ENCODE measurements at regions not wholly inside any gene's neighbourhood (a gene's known extent, or its start where the extent isn't known, plus 50 kb on each side); places are given as distances from the start of the nearest gene placed in this dataset.

DNA sequence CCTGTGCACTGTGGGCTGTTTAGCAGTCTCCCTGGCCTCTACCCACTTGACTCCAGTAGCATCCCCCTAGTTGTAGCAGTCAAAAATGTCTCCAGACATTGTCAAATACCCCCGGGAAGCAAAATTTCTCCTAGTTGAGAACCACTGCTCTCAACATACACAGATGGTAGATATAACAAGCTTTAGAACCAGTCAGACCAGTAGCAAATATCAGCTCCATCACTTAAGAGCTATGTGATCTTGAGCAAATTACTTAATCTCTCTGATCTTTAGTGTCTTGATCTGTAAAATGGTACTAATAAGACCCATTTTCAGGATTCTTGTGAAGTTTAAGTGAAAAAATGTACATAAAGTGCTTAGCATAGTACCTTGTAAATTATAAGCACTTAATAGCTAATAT lies 96.2 kb downstream of the DUSP6 start:
- DNase-seq (ENCODE audit: low read depth): no peak

DNA sequence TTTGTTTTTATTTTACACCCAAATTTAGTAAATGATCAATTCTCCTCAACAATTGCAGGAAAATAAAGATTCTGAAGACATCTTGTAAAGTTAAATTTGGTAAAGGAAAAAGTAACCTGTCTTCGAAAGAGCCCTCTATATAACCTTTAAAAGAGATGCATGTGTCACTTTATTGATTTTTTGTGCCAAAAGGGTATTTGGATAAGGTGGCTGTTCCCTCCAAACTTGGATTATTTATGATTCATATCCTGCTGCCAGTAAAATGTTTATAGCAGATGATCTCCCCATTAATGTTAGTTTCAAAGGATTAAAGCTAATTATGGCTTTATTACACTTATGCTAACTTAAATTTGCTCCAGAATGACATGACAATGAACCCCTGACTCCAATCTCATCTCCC lies 98.8 kb downstream of the DUSP6 start:
- no peak for DNase-seq (ENCODE audit: low read depth)

- DNase-seq (ENCODE audit: low read depth): no peak
Observed at GRCh38 chr12:89252284-89252683, 100.0 kb downstream of the DUSP6 start.

GRCh38 chr12:89251342-89252271 lies 100.7 kb downstream of the DUSP6 start:
- DNase-seq (ENCODE audit: low read depth): no peak

DNA sequence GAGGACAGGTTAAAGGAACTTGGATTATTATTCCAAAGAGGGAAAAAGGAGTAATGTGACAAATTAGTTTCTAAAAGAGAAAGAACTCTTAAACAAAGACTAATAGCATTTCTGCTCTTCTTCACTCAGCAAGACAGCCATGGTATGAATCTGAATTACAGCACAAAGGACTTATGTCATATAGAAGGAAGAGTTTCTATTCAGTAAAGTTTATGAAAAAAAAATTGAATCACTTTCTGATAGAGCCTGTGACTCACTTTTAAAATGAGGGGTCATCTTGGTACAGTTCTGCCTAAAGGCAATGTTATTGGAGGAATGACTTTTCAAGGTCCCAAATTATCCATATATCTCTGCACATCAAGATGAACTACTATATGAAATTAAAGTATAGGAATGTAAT lies 101.7 kb downstream of the DUSP6 start:
- no peak for DNase-seq (ENCODE audit: low read depth)

GRCh38 chr12:89250213-89250612 lies 102.1 kb downstream of the DUSP6 start:
- no peak for DNase-seq (ENCODE audit: low read depth)

- DNase-seq (ENCODE audit: low read depth): no peak
Observed at GRCh38 chr12:89247967-89248366, 104.3 kb downstream of the DUSP6 start.

- DNase-seq (ENCODE audit: low read depth): no peak
Observed at GRCh38 chr12:89247541-89247942, 104.8 kb downstream of the DUSP6 start.

DNA sequence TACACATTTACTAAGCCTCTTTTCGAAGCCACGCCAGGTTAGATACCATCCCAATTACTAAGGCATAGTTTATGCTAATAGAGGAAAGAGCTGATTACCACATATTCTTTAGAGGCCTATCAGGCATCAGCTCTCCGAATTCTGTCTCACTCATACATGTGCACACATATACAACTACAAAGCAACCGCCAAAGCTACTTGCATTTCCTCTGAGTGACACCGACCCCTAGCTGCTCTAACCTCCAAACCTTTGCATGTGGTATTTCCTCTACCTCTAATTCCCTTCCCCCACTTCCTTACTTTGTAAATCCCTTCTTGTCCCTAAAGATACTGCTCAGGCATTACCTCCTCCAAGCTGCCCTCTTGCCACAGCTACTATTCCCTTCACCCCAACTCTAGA lies 107.2 kb downstream of the DUSP6 start:
- peak; percentile 15 for DNase-seq (ENCODE audit: low read depth)

DNA sequence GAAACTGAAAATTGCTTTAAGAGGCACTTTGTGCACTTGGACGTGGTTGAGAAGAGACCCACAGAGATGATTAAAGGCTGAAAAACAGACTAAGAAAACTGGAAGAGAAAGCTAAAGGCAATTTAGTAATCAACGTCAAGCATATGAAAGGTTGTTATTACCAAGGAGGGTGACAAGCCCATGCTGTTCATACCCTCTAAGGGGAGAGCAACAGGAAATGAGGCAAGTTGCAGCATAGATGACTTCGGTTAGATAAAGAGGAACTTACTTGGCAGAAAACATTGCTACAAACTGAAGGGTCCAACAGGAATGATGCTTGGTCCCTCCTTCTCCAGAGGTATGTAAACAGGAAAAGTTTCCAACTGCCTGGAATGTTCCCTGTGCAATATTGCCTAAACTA lies 107.8 kb downstream of the DUSP6 start:
- no peak for DNase-seq (ENCODE audit: low read depth)

DNA sequence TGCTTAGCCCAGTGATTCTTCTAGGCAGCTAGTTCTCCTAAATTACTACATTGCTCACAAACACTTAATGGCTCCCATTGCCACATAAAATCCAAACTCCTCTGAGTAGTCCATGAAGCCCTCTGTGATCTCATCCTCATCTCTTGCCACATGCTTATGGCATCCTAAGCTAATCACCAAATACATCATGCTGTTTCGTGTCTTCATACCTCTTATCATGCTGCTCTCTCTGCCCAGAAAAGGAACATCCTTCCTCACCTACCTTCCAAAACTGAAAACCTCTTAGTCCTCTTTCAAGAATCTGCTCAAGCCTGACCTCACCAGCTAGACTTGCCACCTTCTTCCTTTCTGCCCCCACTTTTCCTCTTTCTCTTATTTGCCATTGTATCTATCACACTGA lies 108.5 kb downstream of the DUSP6 start:
- no peak for DNase-seq (ENCODE audit: low read depth)

DNA sequence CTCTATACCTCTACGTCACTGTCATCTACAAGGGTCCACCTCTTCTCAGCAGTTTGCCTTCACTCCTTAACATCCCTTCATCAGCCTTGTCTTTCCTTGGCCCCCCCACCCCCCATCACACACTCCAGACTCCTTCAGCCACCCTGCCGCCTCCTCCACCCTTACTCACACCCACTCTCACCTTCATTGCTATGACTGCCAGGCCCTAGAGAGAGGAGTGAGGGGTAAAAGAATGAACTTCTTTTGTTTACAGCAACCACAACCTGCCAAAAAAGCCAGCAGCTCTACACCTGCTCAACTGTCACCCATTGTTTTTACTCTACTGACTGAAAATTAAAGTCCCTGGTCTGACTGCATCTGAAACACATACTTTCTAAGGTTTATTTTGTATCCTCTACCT lies 112.8 kb downstream of the DUSP6 start:
- DNase-seq (ENCODE audit: low read depth): no peak

DNA sequence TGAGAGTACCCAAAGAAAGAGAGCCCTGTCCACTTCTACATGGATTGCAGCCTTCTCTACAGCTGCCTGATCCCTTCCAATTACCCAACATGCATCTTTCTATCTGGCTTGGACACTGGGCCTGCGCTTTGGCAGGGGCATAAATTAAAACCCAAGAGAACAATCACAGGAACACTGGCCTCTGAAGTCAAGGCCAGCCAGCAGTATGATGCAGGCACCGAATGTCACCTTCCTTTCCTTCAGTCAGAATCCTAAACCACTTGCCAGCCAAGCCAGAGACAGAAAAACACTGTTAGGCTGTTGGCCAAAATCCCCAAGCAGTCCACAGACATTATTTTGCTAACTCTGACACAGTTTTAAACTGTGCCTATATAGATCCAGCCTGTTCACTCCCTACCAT lies 113.7 kb downstream of the DUSP6 start:
- no peak for DNase-seq (ENCODE audit: low read depth)

GRCh38 chr12:89237763-89238162 lies 114.5 kb downstream of the DUSP6 start:
- no peak for DNase-seq (ENCODE audit: low read depth)

GRCh38 chr12:89236748-89237383 lies 115.4 kb downstream of the DUSP6 start:
- DNase-seq (ENCODE audit: low read depth): no peak

DNA sequence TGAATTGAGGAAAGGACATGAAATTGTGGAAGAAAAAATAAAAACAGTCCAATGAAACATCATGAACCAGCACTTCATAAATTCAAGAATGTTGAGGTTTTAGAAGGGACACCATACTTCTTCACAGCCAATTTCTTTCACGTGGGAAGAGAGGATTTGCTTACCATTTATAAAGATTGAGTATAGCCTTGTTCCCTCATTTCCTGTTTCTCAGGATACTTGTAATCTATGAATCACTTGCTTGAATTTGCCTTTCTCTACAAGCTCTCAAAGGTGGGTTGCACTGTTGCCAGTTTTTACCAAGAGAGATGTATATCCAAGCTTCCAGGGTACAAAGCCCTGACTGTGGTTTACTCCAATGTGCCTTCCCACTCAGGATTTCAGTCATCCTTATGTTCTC lies 116.1 kb downstream of the DUSP6 start:
- no peak for DNase-seq (ENCODE audit: low read depth)

GRCh38 chr12:89235189-89235993 lies 116.9 kb downstream of the DUSP6 start:
- DNase-seq (ENCODE audit: low read depth): no peak

DNA sequence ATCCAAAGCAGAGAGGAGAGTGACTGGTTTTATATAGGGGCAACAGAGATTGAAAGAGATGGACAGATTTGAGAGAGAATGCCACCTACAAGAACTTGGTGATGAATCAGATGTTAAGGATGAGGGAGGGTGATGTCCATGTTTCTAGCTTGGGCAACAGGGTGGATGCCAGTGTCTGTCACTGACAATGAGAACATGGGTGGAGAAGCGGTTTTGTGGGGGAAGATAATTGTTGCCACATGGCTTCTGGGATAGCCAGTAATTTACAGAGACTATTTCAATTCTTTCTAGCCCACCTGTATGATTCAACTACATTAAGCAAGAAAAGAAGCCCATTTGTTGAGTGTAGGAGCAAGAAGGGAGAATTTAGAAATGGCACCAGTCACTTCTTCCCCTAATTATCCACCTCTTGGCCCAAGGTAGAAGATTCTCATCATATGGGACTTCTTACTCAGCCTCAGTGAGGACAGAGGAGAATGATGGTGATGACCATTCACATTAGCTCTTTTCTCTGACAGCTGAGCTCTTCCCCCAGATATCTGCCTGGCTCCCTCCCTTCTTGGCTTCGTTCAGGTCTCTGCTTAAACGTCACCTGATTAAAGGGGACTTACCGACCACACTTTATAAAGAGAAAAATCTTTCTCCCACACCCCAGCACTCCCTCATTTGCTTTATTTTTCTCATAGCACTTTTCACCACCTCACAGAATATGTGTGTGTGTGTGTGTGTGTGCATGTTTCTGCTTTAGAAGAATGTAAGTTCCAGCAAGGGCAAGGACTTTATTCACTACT lies 117.8 kb downstream of the DUSP6 start:
- DNase-seq (ENCODE audit: low read depth): no peak

DNA sequence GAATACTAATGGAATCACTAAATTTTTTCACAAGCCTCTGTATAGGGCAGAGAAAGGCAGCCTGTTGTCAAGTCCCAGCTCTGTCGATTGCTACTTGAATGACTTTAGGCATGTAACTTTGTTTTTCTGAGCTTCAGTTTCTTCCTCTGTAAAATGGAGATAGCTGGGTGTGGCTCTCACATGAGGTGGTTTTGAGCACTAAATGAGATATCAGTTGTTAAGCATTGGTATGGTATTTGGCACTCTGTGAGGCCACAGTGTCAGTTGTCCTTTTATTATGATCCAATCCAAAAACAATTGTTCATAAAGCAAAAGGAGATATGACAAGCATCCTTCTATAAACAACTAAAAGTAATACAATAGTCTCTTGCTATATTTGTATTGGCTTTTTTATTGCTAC lies 120.6 kb downstream of the DUSP6 start:
- DNase-seq (ENCODE audit: low read depth): no peak

GRCh38 chr12:89230376-89231315 lies 121.7 kb downstream of the DUSP6 start:
- DNase-seq (ENCODE audit: low read depth): no peak

GRCh38 chr12:89228491-89228890 lies 123.8 kb downstream of the DUSP6 start:
- no peak for DNase-seq (ENCODE audit: low read depth)
